Glutamatergic neuron (in vitro differentiated cells): ENCODE measurements at regions not wholly inside any gene's neighbourhood (a gene's known extent, or its start where the extent isn't known, plus 50 kb on each side); places are given as distances from the start of the nearest gene placed in this dataset.

Experiments
- DNase-seq: peaks from one replicate; pipeline ENCODE4 v3.0.0; 2022
- H3K27ac Mint-ChIP-seq: one replicate; pipeline ENCODE4 v1.8.0; 2020; ENCODE audit warnings: mild to moderate bottlenecking, mixed read lengths, inconsistent platforms; ENCODE audit not compliant: unreplicated experiment
- H3K27me3 Mint-ChIP-seq: one replicate; pipeline ENCODE4 v1.8.0; 2020; ENCODE audit warnings: mild to moderate bottlenecking, moderate library complexity, mixed read lengths, inconsistent platforms; ENCODE audit not compliant: unreplicated experiment
- H3K36me3 Mint-ChIP-seq: one replicate; pipeline ENCODE4 v1.8.0; 2020; ENCODE audit warnings: mild to moderate bottlenecking, mixed read lengths, inconsistent platforms; ENCODE audit not compliant: unreplicated experiment
- H3K4me1 Mint-ChIP-seq: one replicate; pipeline ENCODE4 v1.8.0; 2020; ENCODE audit warnings: mild to moderate bottlenecking, low read depth, mixed read lengths, inconsistent platforms; ENCODE audit not compliant: unreplicated experiment
- H3K4me3 Mint-ChIP-seq: one replicate; pipeline ENCODE4 v1.8.0; 2020; ENCODE audit warnings: mild to moderate bottlenecking, mixed read lengths, inconsistent platforms; ENCODE audit not compliant: unreplicated experiment
- H3K9me3 Mint-ChIP-seq: one replicate; pipeline ENCODE4 v1.8.0; 2020; ENCODE audit warnings: mild to moderate bottlenecking, moderate library complexity, mixed read lengths, inconsistent platforms; ENCODE audit not compliant: unreplicated experiment
- CTCF ChIP-seq: fragments of 200-600 bp; sonication (generic); IDR thresholded peaks from one replicate; pipeline ENCODE4 v1.5.0; 2021; ENCODE audit not compliant: partially characterized antibody, unreplicated experiment

- DNase-seq, result no peak
- H3K4me3 Mint-ChIP-seq, result no peak overlapping the region
- no peaks in the 10 kb centered on the region for H3K27me3 Mint-ChIP-seq
- no peak for TF ChIP-seq CTCF
- no peaks in the 10 kb centered on the region for H3K4me1 Mint-ChIP-seq
- H3K27ac Mint-ChIP-seq, result no peak overlapping the region
- H3K9me3 Mint-ChIP-seq, result peaks cover 3% of the 10 kb centered on the region
- H3K36me3 Mint-ChIP-seq, result peaks cover 4% of the 10 kb centered on the region
These were observed 248.8 kb downstream of the SUDS3 start for GRCh38 chr12:118625050-118625675.

GRCh38 chr12:118633071-118633470 lies 256.7 kb downstream of the SUDS3 start:
- Mint-ChIP-seq H3K4me1 (peaks cover 5% of the 10 kb centered on the region), H3K9me3 (peaks cover 5% of the 10 kb centered on the region), H3K36me3 (no peaks in the 10 kb centered on the region), H3K27me3 (peaks cover 2% of the 10 kb centered on the region), H3K27ac (no peak overlapping the region), H3K4me3 (no peak overlapping the region)
- no peak for TF ChIP-seq CTCF
- no peak for DNase-seq

GRCh38 chr12:118635276-118635675 lies 258.9 kb downstream of the SUDS3 start:
- peaks cover 5% of the 10 kb centered on the region for H3K9me3 Mint-ChIP-seq
- DNase-seq, result no peak
- H3K4me1 Mint-ChIP-seq, result peaks cover 5% of the 10 kb centered on the region
- no peak overlapping the region for H3K4me3 Mint-ChIP-seq
- no peaks in the 10 kb centered on the region for H3K36me3 Mint-ChIP-seq
- peaks cover 2% of the 10 kb centered on the region for H3K27me3 Mint-ChIP-seq
- no peak for TF ChIP-seq CTCF
- no peak overlapping the region for H3K27ac Mint-ChIP-seq

- peaks cover 5% of the 10 kb centered on the region for H3K4me1 Mint-ChIP-seq
- no peaks in the 10 kb centered on the region for H3K27me3 Mint-ChIP-seq
- no peak for TF ChIP-seq CTCF
- H3K36me3 Mint-ChIP-seq, result no peaks in the 10 kb centered on the region
- peaks cover 7% of the 10 kb centered on the region for H3K9me3 Mint-ChIP-seq
- H3K27ac Mint-ChIP-seq, result no peak overlapping the region
- DNase-seq, result no peak
- no peak overlapping the region for H3K4me3 Mint-ChIP-seq
These were observed 261.5 kb downstream of the SUDS3 start for GRCh38 chr12:118637767-118638370.

- Mint-ChIP-seq H3K4me3 (no peak overlapping the region), H3K4me1 (no peaks in the 10 kb centered on the region), H3K27ac (no peak overlapping the region), H3K36me3 (no peaks in the 10 kb centered on the region), H3K9me3 (peaks cover 2% of the 10 kb centered on the region), H3K27me3 (no peaks in the 10 kb centered on the region)
- TF ChIP-seq CTCF, result no peak
- DNase-seq, result no peak
These were observed 264.9 kb downstream of the SUDS3 start for GRCh38 chr12:118641249-118641648.
